Effector memory CD4-positive, alpha-beta T cell (primary cell): ENCODE measurements at regions not wholly inside any gene's neighbourhood (a gene's known extent, or its start where the extent isn't known, plus 50 kb on each side); places are given as distances from the start of the nearest gene placed in this dataset.
"Not testable (repeated sequence)": the region's sequence is repeated elsewhere in the genome, so short reads cannot be mapped to it uniquely, and the experiment has no call there.

Experiments used
- DNase-seq, 3 donors: peaks; one replicate each; pipeline ENCODE4 v3.0.0-alpha.2; 2020
- H3K27ac ChIP-seq: 2 replicates; pipeline ENCODE4 v1.7.0; 2013; ENCODE audit warnings: mild to moderate bottlenecking, low read length, moderate library complexity; ENCODE audit not compliant: insufficient read depth, poor library complexity, severe bottlenecking
- H3K27me3 ChIP-seq: replicated peaks from 2 replicates; pipeline ENCODE4 v1.7.0; 2013; ENCODE audit warnings: mild to moderate bottlenecking, low read length; ENCODE audit not compliant: insufficient read depth, control insufficient read depth, poor library complexity, severe bottlenecking
- H3K36me3 ChIP-seq: 2 replicates; pipeline ENCODE4 v1.7.0; 2013; ENCODE audit warnings: mild to moderate bottlenecking, low read length, moderate library complexity; ENCODE audit not compliant: control insufficient read depth, insufficient read depth
- H3K4me1 ChIP-seq: 2 replicates; pipeline ENCODE4 v1.7.0; 2013; ENCODE audit warnings: low read length, mild to moderate bottlenecking; ENCODE audit not compliant: control insufficient read depth, insufficient read depth, poor library complexity, severe bottlenecking
- H3K4me3 ChIP-seq: 2 replicates; pipeline ENCODE4 v1.7.0; 2013; ENCODE audit warnings: low read length, low read depth, mild to moderate bottlenecking; ENCODE audit not compliant: insufficient read depth, poor library complexity, severe bottlenecking
- H3K9me3 ChIP-seq: 2 replicates; pipeline ENCODE4 v1.7.0; 2013; ENCODE audit warnings: mild to moderate bottlenecking, low read length, moderate library complexity; ENCODE audit not compliant: control insufficient read depth

DNA sequence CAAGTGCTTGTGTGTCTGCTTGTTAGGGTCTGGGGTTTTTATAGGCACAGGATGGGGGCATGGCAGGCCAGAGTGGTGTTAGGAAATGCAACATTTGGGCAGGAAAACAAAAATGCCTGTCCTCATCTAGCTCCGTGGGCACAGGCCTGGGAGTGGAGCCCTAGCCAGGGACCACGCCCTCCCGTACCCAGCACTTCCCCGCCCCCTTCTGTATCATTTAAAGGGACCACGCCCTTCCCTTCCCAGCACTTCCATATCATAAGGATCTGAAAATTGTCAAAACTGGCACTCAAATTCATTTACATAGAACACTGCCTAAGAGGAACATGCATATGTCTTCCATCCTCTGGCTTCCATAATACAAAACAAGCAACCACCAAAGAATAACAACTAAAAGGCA is 185.8 kb downstream of the B3GLCT start:
- Histone ChIP-seq H3K4me1 (no peaks in the 10 kb centered on the region), H3K9me3 (no peaks in the 10 kb centered on the region), H3K4me3 (no peak overlapping the region), H3K27ac (no peak overlapping the region), H3K36me3 (no peaks in the 10 kb centered on the region), H3K27me3 (no peaks in the 10 kb centered on the region)
- no peak for DNase-seq

GRCh38 chr13:31394506-31394905 is 194.7 kb downstream of the B3GLCT start:
- DNase-seq = no peak
- H3K36me3 ChIP-seq = no peaks in the 10 kb centered on the region

GRCh38 chr13:31395090-31395489 is 195.3 kb downstream of the B3GLCT start:
- no peak overlapping the region for H3K27ac ChIP-seq
- H3K27me3 ChIP-seq = no peaks in the 10 kb centered on the region
- no peaks in the 10 kb centered on the region for H3K4me1 ChIP-seq
- H3K4me3 ChIP-seq = no peak overlapping the region
- no peaks in the 10 kb centered on the region for H3K9me3 ChIP-seq
- no peaks in the 10 kb centered on the region for H3K36me3 ChIP-seq
- DNase-seq = no peak

More at GRCh38 chr13:31394506-31394905, 194.7 kb downstream of the B3GLCT start:
- Histone ChIP-seq H3K4me3 (no peak overlapping the region), H3K9me3 (no peaks in the 10 kb centered on the region), H3K27me3 (no peaks in the 10 kb centered on the region), H3K27ac (no peak overlapping the region), H3K4me1 (no peaks in the 10 kb centered on the region)

GRCh38 chr13:31399690-31400089 is 199.9 kb downstream of the B3GLCT start:
- Histone ChIP-seq H3K36me3 (no peaks in the 10 kb centered on the region), H3K4me1 (no peaks in the 10 kb centered on the region), H3K27me3 (no peaks in the 10 kb centered on the region), H3K27ac (no peak overlapping the region), H3K4me3 (no peak overlapping the region), H3K9me3 (no peaks in the 10 kb centered on the region)
- no peak for DNase-seq

DNA sequence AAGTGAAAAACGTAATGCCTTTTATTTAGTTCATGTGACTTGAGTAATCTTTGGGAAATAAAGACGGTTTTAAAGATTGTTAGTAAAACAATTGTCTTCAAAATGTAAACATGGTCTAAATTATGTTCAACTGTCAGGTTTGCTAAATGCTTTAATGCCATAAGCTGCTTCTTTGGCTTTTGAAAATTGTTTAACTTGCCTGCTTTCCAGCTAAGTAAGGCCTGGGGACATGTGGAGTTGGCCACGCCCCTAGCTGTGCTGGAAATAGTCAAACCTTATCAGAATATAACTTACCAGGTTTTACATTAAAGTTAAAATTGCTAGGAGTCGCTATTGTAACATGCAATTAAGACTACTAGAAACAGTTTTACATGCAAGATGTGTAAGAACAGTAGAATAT is 203.9 kb downstream of the B3GLCT start:
- H3K27me3 ChIP-seq, H3K27ac ChIP-seq, H3K9me3 ChIP-seq, DNase-seq, H3K4me1 ChIP-seq, H3K4me3 ChIP-seq, H3K36me3 ChIP-seq: not testable (repeated sequence)

- no peaks in the 10 kb centered on the region for H3K27me3 ChIP-seq
- H3K36me3 ChIP-seq = no peaks in the 10 kb centered on the region
- H3K9me3 ChIP-seq = no peaks in the 10 kb centered on the region
- no peak overlapping the region for H3K27ac ChIP-seq
- no peak for DNase-seq
- H3K4me1 ChIP-seq = no peaks in the 10 kb centered on the region
- H3K4me3 ChIP-seq = no peak overlapping the region
These were observed 209.2 kb downstream of the B3GLCT start for GRCh38 chr13:31408927-31409326.

GRCh38 chr13:31409678-31410356 is 210.0 kb downstream of the B3GLCT start:
- Histone ChIP-seq H3K36me3 (no peaks in the 10 kb centered on the region), H3K27me3 (no peaks in the 10 kb centered on the region), H3K4me1 (no peaks in the 10 kb centered on the region), H3K27ac (no peak overlapping the region), H3K4me3 (no peak overlapping the region), H3K9me3 (no peaks in the 10 kb centered on the region)
- no peak for DNase-seq

DNA sequence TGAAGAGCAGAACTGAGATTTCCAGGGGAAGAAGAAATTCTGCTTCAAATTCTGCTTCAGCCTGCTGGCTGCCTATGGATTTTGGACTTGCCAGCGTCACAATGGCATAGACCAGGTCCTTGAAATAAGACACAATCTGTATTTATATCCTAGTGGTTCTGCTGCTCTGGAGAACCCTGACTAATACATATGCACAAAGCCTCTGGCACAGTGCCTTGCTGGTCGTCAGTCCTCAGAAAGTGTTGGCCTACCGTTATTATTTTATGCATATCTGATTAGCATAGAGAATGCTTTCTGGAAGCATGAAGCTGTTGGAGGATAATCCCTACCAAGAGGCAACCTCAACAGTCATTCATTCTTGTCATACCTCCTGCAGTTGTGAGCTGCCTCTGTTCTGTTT is 213.7 kb downstream of the B3GLCT start:
- H3K4me1 ChIP-seq = no peaks in the 10 kb centered on the region
- H3K4me3 ChIP-seq = no peak overlapping the region
- H3K9me3 ChIP-seq = no peaks in the 10 kb centered on the region
- H3K27me3 ChIP-seq = no peaks in the 10 kb centered on the region
- H3K27ac ChIP-seq = no peak overlapping the region
- H3K36me3 ChIP-seq = no peaks in the 10 kb centered on the region
- DNase-seq = no peak

- Histone ChIP-seq H3K4me3 (no peak overlapping the region), H3K9me3 (no peaks in the 10 kb centered on the region), H3K36me3 (no peaks in the 10 kb centered on the region), H3K27ac (no peak overlapping the region), H3K4me1 (no peaks in the 10 kb centered on the region), H3K27me3 (no peaks in the 10 kb centered on the region)
- DNase-seq = no peak
These were observed 216.3 kb downstream of the B3GLCT start for GRCh38 chr13:31416066-31416465.

DNA sequence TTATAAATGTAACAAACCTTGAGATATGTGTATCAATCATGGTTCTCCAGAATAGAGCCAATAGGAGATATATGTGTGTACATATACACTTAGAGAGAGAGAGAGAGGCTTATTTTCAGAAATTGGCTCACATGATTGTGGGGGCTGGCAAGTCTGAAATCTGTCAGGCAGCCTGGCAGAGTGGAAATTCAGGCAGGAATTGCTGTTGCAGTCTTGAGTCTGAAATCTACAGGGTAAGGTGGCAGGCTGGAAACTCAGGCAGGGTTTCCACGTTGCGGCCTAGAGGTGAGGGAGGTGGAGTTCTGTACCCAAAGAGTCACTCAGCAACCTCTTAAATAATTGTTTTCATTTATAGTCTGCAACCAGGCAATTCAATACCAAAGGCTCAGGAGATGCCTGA is 218.4 kb downstream of the B3GLCT start:
- H3K27ac ChIP-seq = no peak overlapping the region
- H3K4me1 ChIP-seq = no peaks in the 10 kb centered on the region
- no peak for DNase-seq
- H3K4me3 ChIP-seq = no peak overlapping the region
- no peaks in the 10 kb centered on the region for H3K27me3 ChIP-seq
- no peaks in the 10 kb centered on the region for H3K9me3 ChIP-seq
- H3K36me3 ChIP-seq = no peaks in the 10 kb centered on the region
